Neural cell (in vitro differentiated cells): ENCODE measurements at regions not wholly inside any gene's neighbourhood (a gene's known extent, or its start where the extent isn't known, plus 50 kb on each side); places are given as distances from the start of the nearest gene placed in this dataset.

Source experiments
- H2AFZ ChIP-seq: fragments of 200-600, 300-800 bp; sonication (generic), shearing (Covaris generic); 2 replicates; pipeline ENCODE4 v1.6.0; 2014; ENCODE audit warnings: low read depth, mild to moderate bottlenecking, antibody characterized with exemption, low read length, moderate library complexity
- H3F3A ChIP-seq: fragments of 200-600 bp; shearing (Covaris generic); 2 replicates; pipeline ENCODE4 v1.6.1; 2016; ENCODE audit warnings: mild to moderate bottlenecking, moderate library complexity, mixed read lengths, antibody characterized with exemption, low read length; ENCODE audit not compliant: insufficient read depth, poor library complexity, severe bottlenecking
- H3K27ac ChIP-seq: fragments of 200-600, 300-800 bp; sonication (generic), shearing (Covaris generic); 2 replicates; pipeline ENCODE4 v1.5.1; 2014; ENCODE audit warnings: mild to moderate bottlenecking, low read length, moderate library complexity
- H3K27me3 ChIP-seq: fragments of 300-800, 200-600 bp; sonication (generic), shearing (Covaris generic); 2 replicates; pipeline ENCODE4 v1.6.0; 2014; ENCODE audit warnings: mild to moderate bottlenecking, low read depth, low read length, moderate library complexity; ENCODE audit not compliant: insufficient read depth
- H3K36me3 ChIP-seq: fragments of 300-800, 200-600 bp; sonication (generic), shearing (Covaris generic); 2 replicates; pipeline ENCODE4 v1.5.1; 2014; ENCODE audit warnings: mild to moderate bottlenecking, antibody characterized with exemption, low read length, moderate library complexity; ENCODE audit not compliant: insufficient read depth
- H3K4me2 ChIP-seq: fragments of 300-800, 200-600 bp; sonication (generic), shearing (Covaris generic); 2 replicates; pipeline ENCODE4 v1.6.0; 2014; ENCODE audit warnings: mild to moderate bottlenecking, low read length
- H3K4me3 ChIP-seq: fragments of 300-800, 200-600 bp; sonication (generic), shearing (Covaris generic); 2 replicates; pipeline ENCODE4 v1.5.1; 2014; ENCODE audit warnings: mild to moderate bottlenecking, low read length, moderate library complexity
- H3K79me2 ChIP-seq: fragments of 200-600 bp; shearing (Covaris generic); replicated peaks from 2 replicates; pipeline ENCODE4 v1.6.0; 2014; ENCODE audit warnings: mild to moderate bottlenecking, low read length, moderate library complexity; ENCODE audit not compliant: insufficient read depth
- H3K9ac ChIP-seq: fragments of 300-800, 200-600 bp; sonication (generic), shearing (Covaris generic); 2 replicates; pipeline ENCODE4 v1.6.1; 2016; ENCODE audit warnings: mild to moderate bottlenecking, low read length, mixed read lengths
- H3K9me2 ChIP-seq: fragments of 200-600 bp; shearing (Covaris generic); 2 replicates; pipeline ENCODE4 v1.6.1; 2016; ENCODE audit warnings: mild to moderate bottlenecking, low read length, mixed read lengths; ENCODE audit not compliant: insufficient read depth
- H3K9me3 ChIP-seq: fragments of 200-600, 300-800 bp; sonication (generic), shearing (Covaris generic); 2 replicates; pipeline ENCODE4 v1.6.1; 2016; ENCODE audit warnings: mild to moderate bottlenecking, mixed run types, low read length, moderate library complexity, mixed read lengths
- H4K20me1 ChIP-seq: fragments of 200-600 bp; shearing (Covaris generic); 2 replicates; pipeline ENCODE4 v1.6.1; 2016; ENCODE audit warnings: mild to moderate bottlenecking, mixed run types; ENCODE audit not compliant: insufficient read depth
- EP300 ChIP-seq: fragments of 450-650 bp; conservative IDR thresholded peaks from 2 replicates; pipeline ENCODE4 v1.6.1; 2014; ENCODE audit warnings: antibody characterized with exemption, mild to moderate bottlenecking, moderate library complexity; ENCODE audit not compliant: poor library complexity, severe bottlenecking
- EZH2 ChIP-seq: fragments of 200-600, 300-800 bp; shearing (Covaris generic), sonication (generic); IDR thresholded peaks from 2 replicates; pipeline ENCODE4 v1.6.1; 2014; ENCODE audit warnings: antibody characterized with exemption, low read length, borderline replicate concordance, mild to moderate bottlenecking; ENCODE audit not compliant: insufficient read depth, poor library complexity, severe bottlenecking
- MXI1 ChIP-seq: fragments of 450-650 bp; conservative IDR thresholded peaks from 2 replicates; pipeline ENCODE4 v1.6.1; 2014; ENCODE audit warnings: antibody characterized with exemption, mild to moderate bottlenecking; ENCODE audit not compliant: poor library complexity, severe bottlenecking
- POLR2AphosphoS5 ChIP-seq: IDR thresholded peaks from 2 replicates; pipeline ENCODE4 v1.6.1; 2012
- RAD21 ChIP-seq: fragments of 450-650 bp; conservative IDR thresholded peaks from 2 replicates; pipeline ENCODE4 v1.6.1; 2014; ENCODE audit warnings: antibody characterized with exemption, mild to moderate bottlenecking, moderate library complexity
- SMC3 ChIP-seq: fragments of 450-650 bp; conservative IDR thresholded peaks from 2 replicates; pipeline ENCODE4 v1.6.1; 2014; ENCODE audit warnings: antibody characterized with exemption, mild to moderate bottlenecking, moderate library complexity; ENCODE audit not compliant: poor library complexity
- TAF1 ChIP-seq: IDR thresholded peaks from 2 replicates; pipeline ENCODE4 v1.6.1; 2012; ENCODE audit warnings: low read depth
- TF ChIP-seq, protein P1 (sequence below): IDR thresholded peaks from 2 replicates; pipeline ENCODE4 v1.6.1; 2012; ENCODE audit warnings: borderline replicate concordance
- TF ChIP-seq, protein P2 (sequence below): fragments of 450-650 bp; IDR thresholded peaks from 2 replicates; pipeline ENCODE4 v1.5.1; 2014; ENCODE audit warnings: antibody characterized with exemption, mild to moderate bottlenecking, moderate library complexity; ENCODE audit not compliant: poor library complexity, severe bottlenecking

DNA sequence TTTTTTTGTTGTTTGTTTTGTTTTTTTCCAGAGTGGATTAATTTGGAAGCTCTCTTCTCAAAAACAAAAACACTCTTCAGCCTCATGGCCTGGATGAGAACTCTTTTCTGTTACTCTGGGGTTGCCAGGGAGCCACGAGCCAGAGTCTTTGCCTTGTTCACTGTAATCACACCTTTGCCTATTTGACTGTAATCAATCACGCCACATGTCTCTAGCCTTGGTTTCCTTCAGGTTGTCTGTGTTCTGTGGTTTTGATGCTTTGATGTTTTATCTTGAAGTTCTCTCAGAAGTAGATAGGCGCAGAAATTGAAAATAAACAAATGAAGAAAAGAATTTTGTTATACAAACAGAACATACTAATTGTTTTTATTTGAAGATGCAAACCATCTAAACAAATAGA lies 62.3 kb upstream of the IGF1R start:
- Histone ChIP-seq H3F3A (no peaks in the 10 kb centered on the region), H3K4me3 (no peak overlapping the region), H3K9ac (no peak overlapping the region), H3K4me2 (no peak overlapping the region), H3K9me2 (no peaks in the 10 kb centered on the region), H3K36me3 (no peaks in the 10 kb centered on the region), H3K79me2 (no peaks in the 10 kb centered on the region), H4K20me1 (no peaks in the 10 kb centered on the region), H3K27me3 (no peaks in the 10 kb centered on the region), H3K27ac (no peak overlapping the region), H3K9me3 (no peaks in the 10 kb centered on the region), H2AFZ (no peak overlapping the region)
- TF ChIP-seq EP300: no peak
- TF ChIP-seq, protein P1, sequence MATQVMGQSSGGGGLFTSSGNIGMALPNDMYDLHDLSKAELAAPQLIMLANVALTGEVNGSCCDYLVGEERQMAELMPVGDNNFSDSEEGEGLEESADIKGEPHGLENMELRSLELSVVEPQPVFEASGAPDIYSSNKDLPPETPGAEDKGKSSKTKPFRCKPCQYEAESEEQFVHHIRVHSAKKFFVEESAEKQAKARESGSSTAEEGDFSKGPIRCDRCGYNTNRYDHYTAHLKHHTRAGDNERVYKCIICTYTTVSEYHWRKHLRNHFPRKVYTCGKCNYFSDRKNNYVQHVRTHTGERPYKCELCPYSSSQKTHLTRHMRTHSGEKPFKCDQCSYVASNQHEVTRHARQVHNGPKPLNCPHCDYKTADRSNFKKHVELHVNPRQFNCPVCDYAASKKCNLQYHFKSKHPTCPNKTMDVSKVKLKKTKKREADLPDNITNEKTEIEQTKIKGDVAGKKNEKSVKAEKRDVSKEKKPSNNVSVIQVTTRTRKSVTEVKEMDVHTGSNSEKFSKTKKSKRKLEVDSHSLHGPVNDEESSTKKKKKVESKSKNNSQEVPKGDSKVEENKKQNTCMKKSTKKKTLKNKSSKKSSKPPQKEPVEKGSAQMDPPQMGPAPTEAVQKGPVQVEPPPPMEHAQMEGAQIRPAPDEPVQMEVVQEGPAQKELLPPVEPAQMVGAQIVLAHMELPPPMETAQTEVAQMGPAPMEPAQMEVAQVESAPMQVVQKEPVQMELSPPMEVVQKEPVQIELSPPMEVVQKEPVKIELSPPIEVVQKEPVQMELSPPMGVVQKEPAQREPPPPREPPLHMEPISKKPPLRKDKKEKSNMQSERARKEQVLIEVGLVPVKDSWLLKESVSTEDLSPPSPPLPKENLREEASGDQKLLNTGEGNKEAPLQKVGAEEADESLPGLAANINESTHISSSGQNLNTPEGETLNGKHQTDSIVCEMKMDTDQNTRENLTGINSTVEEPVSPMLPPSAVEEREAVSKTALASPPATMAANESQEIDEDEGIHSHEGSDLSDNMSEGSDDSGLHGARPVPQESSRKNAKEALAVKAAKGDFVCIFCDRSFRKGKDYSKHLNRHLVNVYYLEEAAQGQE: no peak
- TF ChIP-seq EZH2: no peak
- TF ChIP-seq SMC3: no peak
- TF ChIP-seq MXI1: no peak

DNA sequence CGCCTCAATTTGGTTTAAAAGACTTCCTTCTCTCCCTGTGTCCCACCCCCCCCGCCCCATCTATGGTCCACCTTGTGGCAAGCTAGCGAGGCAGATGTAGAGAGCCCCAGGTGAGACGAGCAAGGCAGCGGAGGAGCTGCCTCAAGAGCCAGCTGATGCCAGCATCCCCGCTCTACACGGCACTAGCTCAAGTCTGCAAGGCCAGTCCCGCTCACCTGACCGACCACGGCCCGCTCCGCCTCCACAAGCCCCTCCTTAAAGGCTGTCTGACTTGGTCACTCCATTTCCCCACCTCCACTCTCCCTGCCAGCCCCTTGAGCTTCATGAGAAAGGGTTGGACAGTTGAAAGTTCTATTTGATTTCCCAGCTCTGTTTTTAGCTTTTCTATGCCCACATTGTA lies 56.2 kb upstream of the IGF1R start:
- no peaks in the 10 kb centered on the region for H3F3A ChIP-seq
- no peak overlapping the region for H3K4me3 ChIP-seq
- H3K9me3 ChIP-seq: no peaks in the 10 kb centered on the region
- no peak overlapping the region for H2AFZ ChIP-seq
- no peaks in the 10 kb centered on the region for H3K27me3 ChIP-seq
- H4K20me1 ChIP-seq: no peaks in the 10 kb centered on the region
- H3K79me2 ChIP-seq: no peaks in the 10 kb centered on the region
- H3K4me2 ChIP-seq: no peak overlapping the region
- TF ChIP-seq EP300: no peak
- TF ChIP-seq TAF1: no peak
- TF ChIP-seq, protein P1: no peak
- TF ChIP-seq POLR2AphosphoS5: no peak
- TF ChIP-seq SMC3: no peak
- TF ChIP-seq RAD21: no peak
- TF ChIP-seq, protein P2, sequence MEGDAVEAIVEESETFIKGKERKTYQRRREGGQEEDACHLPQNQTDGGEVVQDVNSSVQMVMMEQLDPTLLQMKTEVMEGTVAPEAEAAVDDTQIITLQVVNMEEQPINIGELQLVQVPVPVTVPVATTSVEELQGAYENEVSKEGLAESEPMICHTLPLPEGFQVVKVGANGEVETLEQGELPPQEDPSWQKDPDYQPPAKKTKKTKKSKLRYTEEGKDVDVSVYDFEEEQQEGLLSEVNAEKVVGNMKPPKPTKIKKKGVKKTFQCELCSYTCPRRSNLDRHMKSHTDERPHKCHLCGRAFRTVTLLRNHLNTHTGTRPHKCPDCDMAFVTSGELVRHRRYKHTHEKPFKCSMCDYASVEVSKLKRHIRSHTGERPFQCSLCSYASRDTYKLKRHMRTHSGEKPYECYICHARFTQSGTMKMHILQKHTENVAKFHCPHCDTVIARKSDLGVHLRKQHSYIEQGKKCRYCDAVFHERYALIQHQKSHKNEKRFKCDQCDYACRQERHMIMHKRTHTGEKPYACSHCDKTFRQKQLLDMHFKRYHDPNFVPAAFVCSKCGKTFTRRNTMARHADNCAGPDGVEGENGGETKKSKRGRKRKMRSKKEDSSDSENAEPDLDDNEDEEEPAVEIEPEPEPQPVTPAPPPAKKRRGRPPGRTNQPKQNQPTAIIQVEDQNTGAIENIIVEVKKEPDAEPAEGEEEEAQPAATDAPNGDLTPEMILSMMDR: no peak
- TF ChIP-seq MXI1: no peak
- TF ChIP-seq EZH2: no peak
- no peaks in the 10 kb centered on the region for H3K36me3 ChIP-seq
- H3K9me2 ChIP-seq: no peaks in the 10 kb centered on the region
- H3K27ac ChIP-seq: no peak overlapping the region
- no peak overlapping the region for H3K9ac ChIP-seq
